Gastroesophageal sphincter (tissue), 3 donors: ENCODE measurements at regions not wholly inside any gene's neighbourhood (a gene's known extent, or its start where the extent isn't known, plus 50 kb on each side); places are given as distances from the start of the nearest gene placed in this dataset.

Source experiments
- CTCF ChIP-seq, 4 experiments: fragments of 200-600 bp in 2 of 4; fragments of 450-650 bp in 2 of 4; sonication (generic) in 1 of 4; IDR thresholded peaks; one replicate each; pipeline ENCODE4 v1.5.1; 2017 to 2019; ENCODE audit warnings: antibody characterized with exemption in 4 of 4, mild to moderate bottlenecking in 2 of 4, moderate library complexity in 2 of 4
- EP300 ChIP-seq: sonication (generic); formaldehyde crosslinking; IDR thresholded peaks from one replicate; pipeline ENCODE4 v1.6.1; 2017; ENCODE audit warnings: antibody characterized with exemption, mild to moderate bottlenecking
- POLR2A ChIP-seq, 2 donors: fragments of 450-650 bp; IDR thresholded peaks; one replicate each; pipeline ENCODE4 v1.6.1; 2017; ENCODE audit warnings: antibody characterized with exemption in 2 of 2, mild to moderate bottlenecking in 2 of 2, moderate library complexity in 1 of 2
- POLR2AphosphoS5 ChIP-seq: sonication (generic); formaldehyde crosslinking; IDR thresholded peaks from one replicate; pipeline ENCODE4 v1.6.1; 2017; ENCODE audit warnings: antibody characterized with exemption

- TF ChIP-seq CTCF (IDR thresholded peaks at IDR 0.05), result no peak
- no peak for TF ChIP-seq POLR2A (IDR thresholded peaks at IDR 0.05)
- no peak for TF ChIP-seq POLR2AphosphoS5
- TF ChIP-seq EP300, result no peak
Measured at GRCh38 chr9:129259375-129259774, 81.3 kb upstream of the IER5L start.
